Inferior parietal cortex (tissue), 1 donor: ENCODE measurements at regions not wholly inside any gene's neighbourhood (a gene's known extent, or its start where the extent isn't known, plus 50 kb on each side); places are given as distances from the start of the nearest gene placed in this dataset.
"Not testable (repeated sequence)": the region's sequence is repeated elsewhere in the genome, so short reads cannot be mapped to it uniquely, and the experiment has no call there.

Experiments used
- DNase-seq: peaks from one replicate; pipeline ENCODE4 v3.0.0-alpha.2; 2016; ENCODE audit errors: extremely low spot score

DNA sequence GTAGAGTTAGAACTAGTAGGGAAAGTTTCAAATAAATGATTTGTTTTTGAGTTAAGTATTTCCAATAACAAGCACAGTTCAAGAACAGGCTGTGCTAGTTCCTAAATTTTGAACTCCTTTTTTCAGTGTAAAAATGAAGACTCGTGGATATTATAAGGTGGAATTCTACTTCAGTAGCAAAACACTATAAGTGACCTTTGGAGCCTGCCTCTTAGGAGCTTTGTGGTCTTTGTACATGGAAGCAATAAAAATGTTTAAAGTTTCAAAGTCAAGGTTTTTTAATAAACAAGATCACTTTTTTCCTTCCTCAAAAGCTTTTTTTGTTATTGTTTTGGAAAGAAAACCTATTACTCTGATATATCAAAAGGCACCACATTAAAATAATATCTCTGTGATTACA is 292.4 kb upstream of the VWC2 start:
- no peak for DNase-seq

DNA sequence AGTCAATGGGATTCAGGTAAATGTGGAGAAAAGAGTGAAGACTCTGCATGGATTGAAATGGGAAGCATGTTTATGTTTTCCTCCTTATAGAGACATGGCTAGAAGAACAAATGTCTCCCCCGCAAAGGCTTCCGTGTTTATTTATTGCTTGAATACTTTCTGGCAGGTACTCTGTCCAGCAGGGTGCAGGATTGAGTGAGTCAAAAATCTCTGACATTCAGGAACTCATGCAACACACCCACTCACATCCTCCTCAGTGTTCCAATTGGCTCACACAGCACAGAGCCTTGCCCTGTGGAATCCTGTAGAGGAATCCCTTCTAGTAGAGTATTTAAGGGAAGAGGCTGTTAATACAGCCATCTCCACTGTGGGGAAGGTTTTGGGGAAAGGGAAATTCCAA is 290.3 kb upstream of the VWC2 start:
- no peak for DNase-seq

DNA sequence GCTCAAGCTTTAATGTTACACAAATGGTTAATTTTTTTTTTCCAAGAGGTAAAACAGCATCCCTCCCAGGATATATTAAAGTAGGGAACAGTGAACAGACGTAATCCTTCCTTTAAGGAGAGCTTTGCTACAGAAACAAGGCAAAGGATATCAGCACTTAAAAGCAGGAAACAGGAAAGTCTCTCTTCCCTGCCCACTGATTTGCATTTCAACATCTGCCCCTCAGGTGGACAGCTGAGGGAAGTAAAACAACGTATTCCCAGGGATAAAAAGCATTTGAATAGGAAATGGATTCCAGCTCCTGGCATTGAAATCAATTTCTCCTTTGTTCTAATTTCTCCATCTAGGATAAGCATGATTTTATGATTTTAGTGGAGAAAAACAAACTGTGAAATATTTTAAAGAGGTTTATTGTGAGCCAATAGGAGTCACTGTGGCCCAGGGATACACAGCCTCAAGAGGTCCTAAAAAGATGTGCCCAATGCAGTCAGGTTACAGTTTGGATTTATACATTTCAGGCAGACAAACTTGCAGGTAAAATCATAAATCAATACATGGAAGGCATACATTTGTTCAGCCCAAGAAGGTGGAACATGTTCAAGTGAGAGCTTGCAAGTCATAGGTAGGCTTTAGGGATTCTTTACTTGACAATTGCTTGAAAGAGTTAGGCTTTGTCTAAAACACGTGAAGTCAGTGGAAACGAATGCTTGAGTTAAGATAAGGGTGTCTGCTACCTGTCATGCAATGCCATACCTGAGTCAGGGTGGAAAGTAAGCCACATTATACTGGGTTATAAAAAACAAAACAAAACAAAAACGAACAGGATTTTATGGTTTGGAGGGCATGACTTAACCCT is 286.2 kb upstream of the VWC2 start:
- no peak for DNase-seq

- no peak for DNase-seq
These were observed 285.7 kb upstream of the VWC2 start for GRCh38 chr7:49487830-49488140.

DNA sequence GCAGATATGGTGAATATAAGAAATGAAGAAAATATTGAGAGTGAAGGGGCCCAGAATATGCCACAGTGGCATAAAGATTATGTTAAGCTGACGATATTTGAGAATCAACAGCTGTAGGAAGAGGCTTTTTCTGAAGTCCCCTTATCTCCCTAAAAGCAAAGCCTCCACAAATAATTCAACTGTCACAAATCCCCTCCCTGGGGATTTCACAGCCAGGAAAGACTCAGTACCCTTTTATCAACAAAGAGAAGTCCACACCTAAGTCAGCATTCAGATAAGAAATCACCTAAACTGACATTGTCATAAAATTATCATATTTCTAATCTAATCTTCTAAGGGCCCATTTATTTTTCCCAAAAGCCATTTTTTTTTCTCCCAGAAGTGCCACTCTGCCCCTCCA is 284.9 kb upstream of the VWC2 start:
- DNase-seq: no peak

- DNase-seq: no peak
These were observed 276.0 kb upstream of the VWC2 start for GRCh38 chr7:49497471-49497870.

DNA sequence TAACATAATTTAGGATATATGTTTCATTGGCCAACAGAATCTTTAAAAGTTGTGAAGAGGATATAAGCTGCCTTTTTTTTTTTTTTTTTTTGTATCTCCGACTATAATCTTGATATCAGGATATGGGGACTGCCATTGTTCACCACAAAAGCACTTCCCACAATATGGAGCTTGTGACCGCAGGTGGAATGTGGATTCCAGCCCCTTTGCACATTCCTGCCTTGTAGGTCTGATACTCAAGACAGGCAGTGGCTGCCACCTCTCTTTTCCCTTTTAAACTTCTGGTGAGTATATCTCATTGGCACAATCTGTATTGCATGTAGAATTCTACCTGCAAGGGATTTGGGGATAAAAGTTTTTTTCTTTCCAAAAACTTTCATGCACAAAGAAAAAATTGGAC is 272.7 kb upstream of the VWC2 start:
- DNase-seq: no peak

DNA sequence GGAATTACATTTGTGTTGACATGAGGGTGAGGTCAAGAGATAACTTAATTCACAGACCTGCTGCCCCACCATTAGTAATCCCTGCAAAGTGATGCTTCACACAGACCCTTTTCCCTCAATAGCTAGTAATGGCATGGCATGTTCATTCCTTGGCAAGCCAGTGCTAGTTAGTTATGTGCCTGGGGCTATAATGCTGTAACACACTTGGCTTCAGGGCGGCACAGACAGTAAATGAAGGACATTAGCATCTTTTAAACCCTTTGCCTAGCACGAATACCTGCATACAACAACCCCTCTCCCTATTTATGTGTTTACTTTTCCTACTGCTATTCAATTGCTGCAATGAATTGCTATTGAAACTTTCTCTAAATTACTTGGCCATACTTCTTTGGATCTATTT is 266.2 kb upstream of the VWC2 start:
- DNase-seq: not testable (repeated sequence)

DNA sequence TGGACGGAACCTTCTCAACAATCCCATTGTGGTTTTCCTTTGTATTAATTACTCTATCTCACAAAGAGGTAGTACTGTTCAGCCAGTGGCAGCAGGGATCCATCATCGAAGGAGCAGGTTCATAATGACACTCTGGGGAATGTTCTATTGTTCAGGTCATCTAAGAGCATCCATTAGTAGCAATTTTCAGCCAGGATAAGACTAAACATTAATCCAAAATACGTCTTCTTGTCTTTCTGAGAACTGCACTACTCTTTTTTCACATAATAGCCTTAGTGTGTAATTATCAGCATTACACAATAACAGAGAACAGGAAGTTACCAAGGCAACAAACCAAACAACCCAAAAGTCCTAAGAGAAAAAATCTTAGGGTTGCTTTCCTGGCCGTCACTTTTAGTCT is 259.5 kb upstream of the VWC2 start:
- DNase-seq: no peak

GRCh38 chr7:49520951-49521350 is 252.5 kb upstream of the VWC2 start:
- DNase-seq: peak; percentile 75

GRCh38 chr7:49522111-49522510 is 251.3 kb upstream of the VWC2 start:
- DNase-seq: no peak

DNA sequence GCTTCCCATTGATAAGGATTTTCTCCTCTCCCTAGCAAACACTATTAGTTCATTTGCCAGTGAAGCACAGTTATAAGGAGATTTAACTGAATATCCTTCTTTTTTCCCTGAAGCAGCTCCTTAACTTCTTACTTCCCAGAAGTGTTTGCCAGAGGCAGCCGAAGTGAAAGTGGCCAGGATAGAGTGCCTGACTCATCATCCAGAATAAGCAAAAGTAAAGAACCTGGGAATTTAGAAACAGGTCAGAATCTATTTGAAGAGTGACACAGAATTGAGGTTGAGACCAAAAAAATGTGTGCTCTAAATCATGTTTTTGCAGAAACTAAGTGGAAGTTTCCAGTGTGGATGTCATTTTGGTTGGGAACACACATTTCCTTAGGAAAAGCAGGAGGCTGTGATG is 249.6 kb upstream of the VWC2 start:
- DNase-seq: no peak

DNA sequence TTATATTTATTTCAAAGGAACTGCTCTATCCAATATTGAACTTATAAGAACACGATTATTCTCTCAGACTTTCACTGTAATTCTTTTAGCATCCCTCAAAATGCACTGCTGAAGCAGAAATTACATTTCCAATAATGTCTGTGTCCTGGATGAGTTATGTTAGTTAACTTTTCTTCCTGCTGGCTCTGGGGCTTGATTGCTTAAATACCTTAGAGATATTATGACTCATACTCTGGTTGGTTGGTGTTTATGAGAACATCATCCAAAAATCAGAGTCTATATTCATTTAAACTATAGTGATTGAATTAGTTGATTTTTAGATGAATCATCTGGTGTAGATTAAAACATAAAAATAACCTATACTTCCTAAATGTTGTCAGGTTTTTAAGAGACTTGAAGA is 246.3 kb upstream of the VWC2 start:
- DNase-seq: no peak

- DNase-seq: no peak
These were observed 243.0 kb upstream of the VWC2 start for GRCh38 chr7:49530481-49530880.

- DNase-seq: no peak
These were observed 209.6 kb upstream of the VWC2 start for GRCh38 chr7:49563693-49564378.

DNA sequence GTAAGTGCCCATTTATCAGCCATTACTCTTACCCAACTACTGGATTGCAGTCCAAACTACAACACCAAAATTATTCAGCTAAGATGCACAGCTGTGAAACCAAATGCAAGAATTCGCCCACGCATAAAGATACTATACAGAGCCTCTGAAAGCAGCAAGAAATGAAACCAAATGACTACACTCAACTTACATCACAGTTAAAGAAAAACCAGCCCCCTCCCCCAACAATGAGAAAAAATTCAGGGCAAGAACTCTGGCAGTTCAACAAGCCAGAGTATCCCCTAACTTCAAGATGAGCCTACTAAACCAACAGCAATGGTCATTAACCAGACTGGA is 209.1 kb upstream of the VWC2 start:
- DNase-seq: no peak

- DNase-seq: no peak
These were observed 195.9 kb upstream of the VWC2 start for GRCh38 chr7:49577576-49577975.

- no peak for DNase-seq
These were observed 194.0 kb upstream of the VWC2 start for GRCh38 chr7:49579408-49579807.

DNA sequence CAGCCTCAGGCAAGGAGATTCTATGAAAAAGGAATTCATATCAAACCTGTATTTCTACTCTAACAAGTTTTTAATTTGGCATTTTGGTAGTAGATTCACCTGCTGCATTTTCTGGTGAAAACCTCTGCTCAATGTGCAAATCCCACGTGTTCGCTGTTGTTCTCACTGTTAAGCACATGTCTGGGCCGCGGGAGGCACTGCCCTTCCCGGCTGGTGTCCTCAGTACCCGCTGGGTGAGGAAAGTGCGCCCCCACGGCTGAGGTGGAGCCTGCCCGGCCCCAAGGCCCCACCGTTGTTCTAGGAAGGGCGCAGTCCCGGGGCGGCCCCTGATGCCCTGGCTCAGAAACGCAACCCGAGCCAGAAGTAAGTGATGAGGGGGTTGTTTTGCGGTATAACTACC is 193.4 kb upstream of the VWC2 start:
- DNase-seq: no peak

GRCh38 chr7:49580761-49581160 is 192.7 kb upstream of the VWC2 start:
- DNase-seq: no peak

DNA sequence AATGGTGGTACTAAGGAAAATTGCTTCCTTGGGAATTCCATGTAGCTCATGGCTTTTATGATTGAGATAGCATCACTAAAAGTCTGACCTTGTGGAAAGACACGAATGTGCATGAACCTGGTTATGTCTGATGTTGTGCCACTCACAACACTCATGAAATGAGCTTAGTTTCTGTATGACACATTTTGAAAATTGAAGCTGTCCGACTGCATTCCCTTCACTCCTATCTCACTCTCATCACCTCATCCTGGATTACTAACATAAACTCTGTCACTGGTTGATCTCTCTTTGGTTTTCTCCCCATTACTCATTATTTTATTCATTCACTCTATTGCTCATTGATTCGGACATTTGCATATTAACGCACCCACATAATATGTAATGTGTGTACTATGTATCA is 190.0 kb upstream of the VWC2 start:
- no peak for DNase-seq

- DNase-seq: no peak
These were observed 176.5 kb upstream of the VWC2 start for GRCh38 chr7:49596701-49597491.

DNA sequence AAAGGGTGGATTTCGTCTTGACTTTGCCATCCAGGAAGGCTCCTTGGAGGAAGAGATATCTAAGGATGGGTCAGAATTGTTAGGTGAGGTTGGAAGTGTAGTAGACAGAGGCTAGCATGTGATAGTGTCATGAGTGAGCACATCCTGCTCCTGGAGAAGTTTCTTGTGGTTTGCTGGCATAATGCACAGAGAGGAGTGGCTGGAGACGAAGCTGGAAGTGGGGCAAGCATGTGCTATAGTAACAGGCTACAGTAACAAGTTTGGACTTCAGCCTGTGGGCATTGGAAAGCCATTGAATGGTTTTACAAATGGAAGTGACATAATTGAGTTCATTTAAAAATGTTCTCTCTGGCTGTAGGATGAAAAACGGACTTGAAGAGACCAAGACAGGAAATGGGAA is 175.6 kb upstream of the VWC2 start:
- no peak for DNase-seq
